ENCODE measurements at regions not wholly inside any gene's neighbourhood (a gene's known extent, or its start where the extent isn't known, plus 50 kb on each side); places are given as distances from the start of the nearest gene placed in this dataset.

DNA sequence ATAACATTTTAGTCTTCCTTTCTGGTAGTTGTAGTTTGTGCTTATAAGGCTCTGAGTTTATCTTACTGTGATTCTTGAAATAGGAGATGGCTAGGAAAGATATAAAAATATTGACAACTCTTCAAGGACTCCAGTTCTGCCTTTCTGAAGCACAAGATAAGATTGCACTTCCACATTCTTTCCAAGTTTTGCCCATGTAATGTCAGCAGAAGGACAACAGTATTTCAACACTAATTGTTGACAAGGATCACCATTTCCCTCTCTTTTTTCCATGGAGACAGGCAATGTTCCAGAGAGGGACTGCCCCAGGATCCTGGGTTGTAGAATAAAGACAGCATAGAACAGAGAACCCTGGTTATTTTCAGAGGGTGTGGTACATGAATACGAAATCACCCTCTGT is 279.1 kb upstream of the CNTNAP5 start:
- Histone ChIP-seq H3K36me3 (ENCODE audit: control insufficient read depth, insufficient read depth, low read length) (no peaks in the 10 kb centered on the region), H3K9me3 (ENCODE audit: control insufficient read depth, insufficient read depth, low read depth, low read length) (no peaks in the 10 kb centered on the region), H3K27me3 (ENCODE audit: control insufficient read depth, insufficient read depth, low read length) (no peaks in the 10 kb centered on the region), H3K27ac (ENCODE audit: low read length) (no peak overlapping the region), H3K4me1 (ENCODE audit: control insufficient read depth, insufficient read depth, low read length) (no peaks in the 10 kb centered on the region), H3K4me3 (ENCODE audit: low read depth in 2 of 2, low read length in 2 of 2) (no peak overlapping the region)
- BruUV-seq (replicated peaks), result no TSS peak
- ChIA-PET CTCF (no interaction called here), POLR2A (no interaction called here)
- ATAC-seq, result no peak
- TF ChIP-seq, protein P1, sequence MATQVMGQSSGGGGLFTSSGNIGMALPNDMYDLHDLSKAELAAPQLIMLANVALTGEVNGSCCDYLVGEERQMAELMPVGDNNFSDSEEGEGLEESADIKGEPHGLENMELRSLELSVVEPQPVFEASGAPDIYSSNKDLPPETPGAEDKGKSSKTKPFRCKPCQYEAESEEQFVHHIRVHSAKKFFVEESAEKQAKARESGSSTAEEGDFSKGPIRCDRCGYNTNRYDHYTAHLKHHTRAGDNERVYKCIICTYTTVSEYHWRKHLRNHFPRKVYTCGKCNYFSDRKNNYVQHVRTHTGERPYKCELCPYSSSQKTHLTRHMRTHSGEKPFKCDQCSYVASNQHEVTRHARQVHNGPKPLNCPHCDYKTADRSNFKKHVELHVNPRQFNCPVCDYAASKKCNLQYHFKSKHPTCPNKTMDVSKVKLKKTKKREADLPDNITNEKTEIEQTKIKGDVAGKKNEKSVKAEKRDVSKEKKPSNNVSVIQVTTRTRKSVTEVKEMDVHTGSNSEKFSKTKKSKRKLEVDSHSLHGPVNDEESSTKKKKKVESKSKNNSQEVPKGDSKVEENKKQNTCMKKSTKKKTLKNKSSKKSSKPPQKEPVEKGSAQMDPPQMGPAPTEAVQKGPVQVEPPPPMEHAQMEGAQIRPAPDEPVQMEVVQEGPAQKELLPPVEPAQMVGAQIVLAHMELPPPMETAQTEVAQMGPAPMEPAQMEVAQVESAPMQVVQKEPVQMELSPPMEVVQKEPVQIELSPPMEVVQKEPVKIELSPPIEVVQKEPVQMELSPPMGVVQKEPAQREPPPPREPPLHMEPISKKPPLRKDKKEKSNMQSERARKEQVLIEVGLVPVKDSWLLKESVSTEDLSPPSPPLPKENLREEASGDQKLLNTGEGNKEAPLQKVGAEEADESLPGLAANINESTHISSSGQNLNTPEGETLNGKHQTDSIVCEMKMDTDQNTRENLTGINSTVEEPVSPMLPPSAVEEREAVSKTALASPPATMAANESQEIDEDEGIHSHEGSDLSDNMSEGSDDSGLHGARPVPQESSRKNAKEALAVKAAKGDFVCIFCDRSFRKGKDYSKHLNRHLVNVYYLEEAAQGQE (IDR thresholded peaks at IDR 0.05; ENCODE audit: insufficient read depth in 1 of 2, low read depth in 2 of 2, low read length in 1 of 2), result no peak
- TF ChIP-seq, protein P2, sequence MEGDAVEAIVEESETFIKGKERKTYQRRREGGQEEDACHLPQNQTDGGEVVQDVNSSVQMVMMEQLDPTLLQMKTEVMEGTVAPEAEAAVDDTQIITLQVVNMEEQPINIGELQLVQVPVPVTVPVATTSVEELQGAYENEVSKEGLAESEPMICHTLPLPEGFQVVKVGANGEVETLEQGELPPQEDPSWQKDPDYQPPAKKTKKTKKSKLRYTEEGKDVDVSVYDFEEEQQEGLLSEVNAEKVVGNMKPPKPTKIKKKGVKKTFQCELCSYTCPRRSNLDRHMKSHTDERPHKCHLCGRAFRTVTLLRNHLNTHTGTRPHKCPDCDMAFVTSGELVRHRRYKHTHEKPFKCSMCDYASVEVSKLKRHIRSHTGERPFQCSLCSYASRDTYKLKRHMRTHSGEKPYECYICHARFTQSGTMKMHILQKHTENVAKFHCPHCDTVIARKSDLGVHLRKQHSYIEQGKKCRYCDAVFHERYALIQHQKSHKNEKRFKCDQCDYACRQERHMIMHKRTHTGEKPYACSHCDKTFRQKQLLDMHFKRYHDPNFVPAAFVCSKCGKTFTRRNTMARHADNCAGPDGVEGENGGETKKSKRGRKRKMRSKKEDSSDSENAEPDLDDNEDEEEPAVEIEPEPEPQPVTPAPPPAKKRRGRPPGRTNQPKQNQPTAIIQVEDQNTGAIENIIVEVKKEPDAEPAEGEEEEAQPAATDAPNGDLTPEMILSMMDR (IDR thresholded peaks at IDR 0.05), result no peak
- DNase-seq (ENCODE audit: low read depth, low spot score), result no peak
- intact Hi-C loops (cut with micrococcal nuclease; ENCODE audit: unreplicated experiment) (no loop called here), in situ Hi-C loops (cut with HindIII; ENCODE audit: low pct_unique_long_range_greater_than_20kb, low sequenced_read_pairs) (no loop called here)

DNA sequence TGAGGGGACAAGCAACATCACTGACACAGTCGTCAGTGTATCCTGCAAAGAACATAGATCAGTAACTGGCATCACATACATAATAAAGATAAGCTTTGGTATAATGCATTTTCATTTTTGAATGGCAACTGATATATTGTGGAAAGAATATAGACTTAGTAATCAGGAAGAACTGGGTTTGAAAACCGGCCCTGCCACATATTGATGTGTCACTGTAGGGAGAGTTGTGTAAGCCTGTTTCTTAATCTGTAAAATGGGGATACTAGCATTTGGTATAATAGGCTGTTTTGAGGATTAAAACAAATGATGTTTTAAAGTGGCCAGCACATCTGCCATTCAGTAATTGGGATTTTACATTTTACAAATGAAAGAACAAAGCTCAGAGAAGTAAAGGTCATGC is 277.8 kb upstream of the CNTNAP5 start:
- Histone ChIP-seq H3K4me1 (ENCODE audit: control insufficient read depth, insufficient read depth, low read length) (no peaks in the 10 kb centered on the region), H3K9me3 (ENCODE audit: control insufficient read depth, insufficient read depth, low read depth, low read length) (no peaks in the 10 kb centered on the region), H3K27me3 (ENCODE audit: control insufficient read depth, insufficient read depth, low read length) (no peaks in the 10 kb centered on the region), H3K4me3 (ENCODE audit: low read depth in 2 of 2, low read length in 2 of 2) (no peak overlapping the region), H3K36me3 (ENCODE audit: control insufficient read depth, insufficient read depth, low read length) (no peaks in the 10 kb centered on the region), H3K27ac (ENCODE audit: low read length) (no peak overlapping the region)
- BruUV-seq (replicated peaks), result no TSS peak
- POLR2A ChIA-PET, result no interaction called here
- TF ChIP-seq, protein P2 (IDR thresholded peaks at IDR 0.05), result no peak
- TF ChIP-seq SIN3A (IDR thresholded peaks at IDR 0.05; ENCODE audit: borderline replicate concordance, insufficient read depth, low read depth, low read length), result no peak
- no peak for TF ChIP-seq POLR2AphosphoS5 (IDR thresholded peaks at IDR 0.05; ENCODE audit: low read depth, low read length)
- TF ChIP-seq TCF7L2 (IDR thresholded peaks at IDR 0.05; ENCODE audit: low read depth, low read length), result no peak
- TF ChIP-seq, protein P1 (IDR thresholded peaks at IDR 0.05; ENCODE audit: insufficient read depth in 1 of 2, low read depth in 2 of 2, low read length in 1 of 2), result no peak
- ATAC-seq, result no peak
- CTCF ChIA-PET, result no interaction called here
- no peak for DNase-seq (ENCODE audit: low read depth, low spot score)
- in situ Hi-C loops (cut with HindIII; ENCODE audit: low pct_unique_long_range_greater_than_20kb, low sequenced_read_pairs), result no loop called here
- intact Hi-C loops (cut with micrococcal nuclease; ENCODE audit: unreplicated experiment), result no loop called here

Data from Panc1 (cell line).